Activated T-cell treated with anti-CD3 and anti-CD28 coated beads, Interleukin-2, amount 50 U/mL, for 24 hours (primary cell): ENCODE measurements at regions not wholly inside any gene's neighbourhood (a gene's known extent, or its start where the extent isn't known, plus 50 kb on each side); places are given as distances from the start of the nearest gene placed in this dataset.

Experiments
- DNase-seq: peaks from one replicate; pipeline ENCODE4 v3.0.0-alpha.2; 2020
- H3K27ac Mint-ChIP-seq: 2 replicates; pipeline ENCODE4 v1.8.0; 2020; ENCODE audit warnings: mild to moderate bottlenecking, mixed read lengths
- H3K27me3 Mint-ChIP-seq: 2 replicates; pipeline ENCODE4 v1.8.0; 2020; ENCODE audit warnings: mixed read lengths
- H3K36me3 Mint-ChIP-seq: 2 replicates; pipeline ENCODE4 v1.8.0; 2020; ENCODE audit warnings: low read depth, mixed read lengths
- H3K4me1 Mint-ChIP-seq: 2 replicates; pipeline ENCODE4 v1.8.0; 2020; ENCODE audit warnings: low read depth, mixed read lengths
- H3K4me3 Mint-ChIP-seq: 2 replicates; pipeline ENCODE4 v1.8.0; 2020; ENCODE audit warnings: mild to moderate bottlenecking, moderate library complexity, mixed read lengths
- H3K9me3 Mint-ChIP-seq: 2 replicates; pipeline ENCODE4 v1.8.0; 2020; ENCODE audit warnings: mixed read lengths

DNA sequence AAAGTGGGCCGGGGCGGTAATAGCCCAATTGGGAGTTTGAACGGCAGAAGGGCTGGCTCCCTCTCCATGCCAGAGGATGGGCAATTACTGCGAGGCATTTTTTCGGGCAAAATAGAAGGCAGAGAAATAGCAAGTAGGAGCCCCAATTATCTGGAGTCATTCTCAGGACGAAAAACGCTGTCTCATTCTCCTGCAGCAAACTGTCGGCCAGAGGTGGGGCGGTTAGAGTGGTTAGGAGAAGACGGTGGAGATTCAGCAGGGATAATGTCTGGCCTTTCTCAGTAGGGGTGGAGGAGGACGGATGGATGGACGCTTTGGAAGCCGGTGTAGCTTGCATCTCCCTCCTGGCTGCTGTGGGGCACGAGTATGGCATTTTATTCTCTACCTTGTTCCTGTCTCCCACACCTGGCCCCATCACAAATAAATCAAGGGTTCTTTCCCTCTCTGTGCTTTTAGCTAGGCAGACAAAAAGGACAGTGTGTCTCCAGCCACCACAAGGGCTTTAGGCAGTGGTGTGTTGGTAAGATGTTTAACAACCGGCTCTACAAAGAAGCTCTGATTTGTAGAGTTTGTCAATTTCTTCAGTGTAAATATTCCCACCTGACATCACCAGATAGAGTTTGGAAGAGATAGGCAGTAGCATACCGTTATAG is 140.5 kb upstream of the LHX5 start:
- peaks cover 65% of the 10 kb centered on the region for H3K27me3 Mint-ChIP-seq
- peaks cover 9% of the 10 kb centered on the region for H3K9me3 Mint-ChIP-seq
- DNase-seq = no peak
- H3K4me1 Mint-ChIP-seq = no peaks in the 10 kb centered on the region
- H3K36me3 Mint-ChIP-seq = no peaks in the 10 kb centered on the region
- H3K4me3 Mint-ChIP-seq = no peak overlapping the region
- no peak overlapping the region for H3K27ac Mint-ChIP-seq

DNA sequence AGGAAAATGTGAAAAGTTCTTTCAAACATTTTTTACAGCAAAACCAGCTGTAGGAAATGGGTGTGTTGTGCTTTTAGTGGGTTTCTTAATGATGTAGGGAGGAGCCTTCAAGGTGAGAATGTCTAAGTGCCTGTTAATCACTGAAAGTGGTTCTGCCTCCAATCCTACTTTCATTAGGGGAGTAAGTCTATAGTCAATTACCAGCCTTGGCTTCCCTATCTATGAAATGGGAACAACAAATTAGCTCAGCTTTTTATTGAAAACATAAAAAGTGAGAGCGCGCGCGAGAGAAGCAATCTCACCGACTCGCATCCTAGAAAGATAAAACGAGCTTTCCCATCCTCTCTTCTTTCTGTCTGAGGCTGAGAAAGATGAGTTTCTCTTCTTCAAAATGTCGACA is 140.0 kb upstream of the LHX5 start:
- Mint-ChIP-seq H3K4me1 (no peaks in the 10 kb centered on the region), H3K9me3 (peaks cover 9% of the 10 kb centered on the region), H3K4me3 (no peak overlapping the region), H3K27me3 (peaks cover 67% of the 10 kb centered on the region), H3K27ac (no peak overlapping the region), H3K36me3 (no peaks in the 10 kb centered on the region)
- no peak for DNase-seq

DNA sequence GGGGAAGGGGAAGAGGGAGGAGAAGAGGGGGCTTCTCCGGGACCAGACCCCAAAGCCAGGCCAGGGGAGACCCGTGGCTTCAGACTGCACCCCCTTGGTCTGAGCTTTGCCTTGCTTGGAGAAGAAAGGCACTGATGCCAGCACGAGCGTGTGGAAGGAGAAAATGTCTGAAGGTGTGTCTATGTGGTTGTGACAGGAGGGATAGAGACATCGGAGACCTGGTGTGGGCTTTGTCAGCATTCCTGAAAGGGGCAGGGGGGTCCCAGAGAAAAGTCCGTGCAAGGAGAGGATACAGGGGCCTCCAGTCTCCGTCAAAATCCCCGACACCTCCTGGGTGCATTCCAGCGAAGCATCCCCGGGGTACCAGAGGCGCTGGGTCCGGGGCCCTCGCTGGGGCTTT is 139.0 kb upstream of the LHX5 start:
- H3K4me1 Mint-ChIP-seq = no peaks in the 10 kb centered on the region

DNA sequence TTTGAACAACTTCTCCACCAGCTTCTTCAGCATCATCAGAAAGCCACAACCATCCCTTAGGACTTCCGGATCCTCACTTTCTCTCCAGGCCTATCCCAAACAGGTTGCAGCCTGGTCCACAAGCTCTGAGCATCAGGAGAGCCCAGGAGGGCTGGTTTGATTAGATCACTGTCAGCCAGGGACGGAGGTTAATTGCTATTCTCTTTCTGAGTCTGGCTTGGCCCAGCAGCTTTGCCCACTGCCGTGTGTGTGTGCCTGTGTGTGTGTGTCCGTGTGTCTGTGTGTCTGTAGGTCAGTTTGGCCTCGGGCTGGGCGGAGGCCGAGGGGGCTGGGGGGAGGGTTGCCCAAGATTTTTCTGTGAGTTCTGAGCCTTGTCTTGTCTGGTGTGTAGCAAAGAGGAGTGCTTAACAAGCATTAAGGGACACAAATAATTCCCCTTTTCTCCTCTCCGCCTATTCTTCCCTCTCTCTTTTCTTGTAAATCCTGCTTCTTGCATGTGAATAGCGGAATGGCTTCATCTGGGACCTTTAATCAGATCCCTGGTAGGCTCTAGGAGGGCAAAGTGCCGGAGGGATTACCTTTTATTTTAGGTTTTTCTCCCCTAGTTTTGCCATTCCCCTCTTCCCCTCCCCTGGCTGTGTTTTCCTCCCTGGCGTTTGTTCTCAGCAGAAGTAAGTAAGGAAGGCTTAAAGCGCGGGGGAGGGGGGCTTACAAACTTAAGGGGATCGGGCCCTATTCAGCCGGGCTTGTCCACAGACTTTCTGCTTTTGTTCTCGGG is 138.2 kb upstream of the LHX5 start:
- Mint-ChIP-seq H3K36me3 (no peaks in the 10 kb centered on the region), H3K27ac (no peak overlapping the region), H3K27me3 (peaks cover 68% of the 10 kb centered on the region), H3K9me3 (peaks cover 5% of the 10 kb centered on the region), H3K4me3 (no peak overlapping the region), H3K4me1 (no peaks in the 10 kb centered on the region)
- DNase-seq = no peak

More for the DNA sequence above, 139.0 kb upstream of the LHX5 start:
- Mint-ChIP-seq H3K27ac (no peak overlapping the region), H3K4me3 (no peak overlapping the region), H3K9me3 (peaks cover 9% of the 10 kb centered on the region), H3K36me3 (no peaks in the 10 kb centered on the region), H3K27me3 (peaks cover 73% of the 10 kb centered on the region)
- DNase-seq = no peak

DNA sequence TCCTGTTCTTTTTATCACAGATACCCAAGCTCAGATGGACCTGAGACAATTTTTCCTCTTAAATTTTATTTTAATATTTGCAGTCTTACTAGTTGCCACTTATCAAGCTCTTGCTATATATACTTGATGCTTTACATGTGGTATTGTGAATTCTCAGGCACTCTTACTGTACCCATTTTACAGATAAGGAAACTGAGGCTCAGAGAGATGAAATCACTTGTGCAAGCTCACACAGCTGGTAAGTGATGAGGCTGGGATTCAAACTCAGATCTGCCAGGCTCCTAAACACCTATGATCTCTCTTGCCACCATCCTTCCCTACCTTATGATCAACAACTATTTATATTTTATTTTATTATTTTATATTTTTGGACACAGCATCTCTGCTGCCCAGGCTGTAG is 133.0 kb upstream of the LHX5 start:
- no peaks in the 10 kb centered on the region for H3K36me3 Mint-ChIP-seq
- no peak overlapping the region for H3K27ac Mint-ChIP-seq
- H3K4me1 Mint-ChIP-seq = no peaks in the 10 kb centered on the region
- peaks cover 24% of the 10 kb centered on the region for H3K27me3 Mint-ChIP-seq
- H3K9me3 Mint-ChIP-seq = peaks cover 3% of the 10 kb centered on the region
- no peak overlapping the region for H3K4me3 Mint-ChIP-seq
- no peak for DNase-seq

DNA sequence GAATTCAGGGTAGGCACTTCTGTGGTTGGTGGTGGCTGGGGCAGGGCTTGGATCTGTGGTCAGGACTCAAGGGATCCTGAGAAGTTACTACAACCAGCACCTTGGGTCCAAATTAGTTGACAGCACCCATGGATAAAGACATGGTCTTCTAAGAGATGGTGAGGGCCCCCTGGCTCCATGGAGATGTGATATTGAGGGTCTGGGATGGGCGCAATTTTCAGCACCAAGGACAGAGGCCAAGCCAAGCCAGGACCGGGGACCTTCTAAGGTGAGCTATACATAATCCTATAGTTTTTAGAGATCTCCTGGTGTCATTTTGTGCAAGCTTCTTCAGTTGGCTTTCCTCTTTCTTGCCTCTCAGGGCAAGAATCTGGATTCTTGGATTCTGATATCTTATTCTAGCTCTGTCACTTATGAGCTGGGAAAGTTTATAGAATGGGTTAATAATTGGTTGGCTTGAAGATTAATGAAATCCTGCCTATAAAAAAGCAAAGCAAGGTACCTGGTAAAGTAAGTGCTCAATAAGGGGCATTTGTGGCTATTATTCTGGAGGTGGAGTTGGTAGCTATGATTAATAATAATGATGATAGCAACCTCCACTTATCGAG is 130.1 kb upstream of the LHX5 start:
- Mint-ChIP-seq H3K27ac (no peak overlapping the region), H3K4me3 (no peak overlapping the region), H3K4me1 (no peaks in the 10 kb centered on the region), H3K27me3 (peaks cover 13% of the 10 kb centered on the region), H3K36me3 (no peaks in the 10 kb centered on the region), H3K9me3 (no peaks in the 10 kb centered on the region)
- no peak for DNase-seq

DNA sequence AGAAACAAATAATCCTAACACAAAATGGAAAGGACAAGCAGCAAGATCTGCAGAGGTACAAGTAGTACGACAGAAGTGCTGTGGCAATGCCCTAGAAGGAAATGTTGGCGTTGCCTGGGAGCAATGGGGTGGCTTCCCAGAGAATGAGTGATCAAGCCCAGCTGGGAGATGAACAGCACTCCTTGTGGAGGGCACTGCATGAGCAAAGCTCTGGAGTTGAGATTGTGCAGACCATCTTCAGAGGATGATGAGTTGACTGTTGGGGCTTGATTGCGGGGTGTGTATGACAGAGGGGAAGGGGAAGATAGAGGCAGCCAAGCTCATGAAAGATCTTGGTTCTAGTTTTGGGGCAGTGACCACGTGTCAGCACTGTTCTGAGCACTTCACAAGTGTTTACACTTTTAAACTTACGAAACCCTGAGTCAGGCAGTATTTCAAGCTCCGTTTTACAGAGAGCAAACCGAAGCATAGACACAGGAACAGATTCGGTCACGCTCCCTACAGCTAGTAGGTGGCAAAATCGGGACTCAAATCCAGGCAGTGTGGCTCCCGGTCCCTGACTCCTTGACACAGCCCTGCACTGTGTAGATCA is 127.2 kb upstream of the LHX5 start:
- H3K36me3 Mint-ChIP-seq = no peaks in the 10 kb centered on the region
- peaks cover 16% of the 10 kb centered on the region for H3K27me3 Mint-ChIP-seq
- no peak overlapping the region for H3K27ac Mint-ChIP-seq

DNA sequence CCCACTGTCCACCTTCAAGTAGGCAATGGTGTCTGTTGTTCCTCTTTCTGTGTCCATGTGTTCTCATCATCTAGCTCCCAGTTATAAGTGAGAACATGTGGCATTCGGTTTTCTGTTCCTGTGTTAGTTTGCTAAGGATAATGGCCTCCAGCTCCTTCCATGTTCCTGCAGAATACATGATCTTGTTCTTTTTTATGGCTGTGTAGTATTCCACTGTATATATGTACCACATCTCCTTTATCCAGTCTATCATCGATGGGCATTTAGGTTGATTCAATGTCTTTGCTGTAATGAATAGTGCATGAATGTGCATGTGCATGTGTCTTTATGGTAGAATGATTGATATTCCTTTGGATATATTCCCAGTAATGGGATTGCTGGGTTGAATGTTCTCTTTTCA is 123.3 kb upstream of the LHX5 start:
- H3K4me3 Mint-ChIP-seq = no peak overlapping the region
- peaks cover 8% of the 10 kb centered on the region for H3K4me1 Mint-ChIP-seq
- H3K9me3 Mint-ChIP-seq = peaks cover 6% of the 10 kb centered on the region
- no peak overlapping the region for H3K27ac Mint-ChIP-seq
- DNase-seq = no peak
- no peaks in the 10 kb centered on the region for H3K36me3 Mint-ChIP-seq
- H3K27me3 Mint-ChIP-seq = peaks cover 44% of the 10 kb centered on the region

More for the DNA sequence above, 127.2 kb upstream of the LHX5 start:
- Mint-ChIP-seq H3K9me3 (peaks cover 6% of the 10 kb centered on the region), H3K4me3 (no peak overlapping the region), H3K4me1 (no peaks in the 10 kb centered on the region)
- no peak for DNase-seq

DNA sequence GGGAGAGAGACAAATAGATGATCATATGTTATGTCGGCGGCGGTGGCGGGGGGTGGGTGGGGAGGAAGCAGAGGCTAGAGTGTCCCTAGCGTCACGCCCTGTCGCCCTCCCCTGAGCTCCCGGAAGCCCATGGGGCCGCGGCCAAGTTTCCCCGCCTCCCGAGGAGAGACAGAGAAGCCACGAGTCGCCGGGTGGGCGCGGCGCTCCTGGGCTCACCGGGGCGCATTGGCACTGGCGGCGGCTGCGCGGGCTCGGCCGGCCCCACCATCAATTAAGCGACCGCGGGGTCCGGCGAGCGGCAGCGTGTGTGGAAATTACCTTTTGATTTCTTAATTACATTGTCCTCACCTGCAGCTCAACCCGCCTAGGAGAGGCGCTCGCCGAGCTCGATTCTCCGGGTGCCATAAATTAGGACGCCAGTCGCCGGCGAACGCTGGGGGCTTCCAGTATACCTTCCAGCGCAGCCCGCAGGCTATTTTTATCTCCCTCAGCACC is 119.9 kb upstream of the LHX5 start:
- Mint-ChIP-seq H3K4me1 (peaks cover 8% of the 10 kb centered on the region), H3K36me3 (no peaks in the 10 kb centered on the region), H3K27me3 (peaks cover 70% of the 10 kb centered on the region), H3K27ac (no peak overlapping the region), H3K4me3 (peak overlapping the region; percentile 27), H3K9me3 (peaks cover 6% of the 10 kb centered on the region)
- no peak for DNase-seq

DNA sequence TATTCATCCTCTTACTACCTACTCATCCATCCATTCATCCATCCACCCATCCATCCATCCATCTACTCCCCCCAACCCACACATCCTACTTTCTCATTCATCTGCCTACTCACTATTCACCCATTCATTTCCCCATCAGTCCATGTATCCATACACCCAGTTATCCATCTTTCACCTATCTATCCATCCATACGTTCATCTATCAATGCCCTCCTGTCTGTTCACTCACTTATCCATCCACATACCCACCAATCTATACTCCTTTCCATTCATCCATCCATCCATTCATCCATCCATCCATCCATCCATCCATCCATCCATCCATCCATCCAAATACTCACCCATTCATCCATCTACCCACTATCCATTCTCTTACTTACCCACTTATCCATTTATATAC is 117.8 kb upstream of the LHX5 start:
- Mint-ChIP-seq H3K9me3 (no peaks in the 10 kb centered on the region), H3K27me3 (peaks cover 69% of the 10 kb centered on the region), H3K27ac (no peak overlapping the region), H3K4me3 (no peak overlapping the region), H3K4me1 (peaks cover 8% of the 10 kb centered on the region), H3K36me3 (no peaks in the 10 kb centered on the region)
- DNase-seq = no peak

DNA sequence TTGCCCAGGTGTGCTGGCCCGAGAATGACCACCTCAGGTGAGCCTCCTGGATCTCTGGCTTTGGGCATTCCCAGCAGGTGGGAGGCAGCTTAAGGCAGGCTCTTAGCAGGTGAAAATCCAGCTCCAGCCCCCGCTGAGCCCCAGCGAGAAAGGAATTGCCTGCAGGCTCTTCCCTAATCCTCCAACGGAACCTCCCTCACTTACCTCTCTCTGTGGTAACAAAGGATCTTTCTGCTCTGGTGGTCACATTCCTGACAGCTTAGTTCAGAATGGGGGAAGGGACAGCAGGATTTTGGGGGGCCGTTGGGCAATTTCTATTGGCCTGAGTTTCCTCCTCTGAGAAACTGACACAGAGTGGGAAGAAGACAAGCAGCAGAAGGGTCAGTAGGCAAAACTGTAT is 116.0 kb upstream of the LHX5 start:
- peaks cover 8% of the 10 kb centered on the region for H3K4me1 Mint-ChIP-seq
- no peak overlapping the region for H3K27ac Mint-ChIP-seq
- no peaks in the 10 kb centered on the region for H3K9me3 Mint-ChIP-seq
- DNase-seq = no peak
- peaks cover 61% of the 10 kb centered on the region for H3K27me3 Mint-ChIP-seq
- H3K36me3 Mint-ChIP-seq = no peaks in the 10 kb centered on the region
- H3K4me3 Mint-ChIP-seq = no peak overlapping the region

DNA sequence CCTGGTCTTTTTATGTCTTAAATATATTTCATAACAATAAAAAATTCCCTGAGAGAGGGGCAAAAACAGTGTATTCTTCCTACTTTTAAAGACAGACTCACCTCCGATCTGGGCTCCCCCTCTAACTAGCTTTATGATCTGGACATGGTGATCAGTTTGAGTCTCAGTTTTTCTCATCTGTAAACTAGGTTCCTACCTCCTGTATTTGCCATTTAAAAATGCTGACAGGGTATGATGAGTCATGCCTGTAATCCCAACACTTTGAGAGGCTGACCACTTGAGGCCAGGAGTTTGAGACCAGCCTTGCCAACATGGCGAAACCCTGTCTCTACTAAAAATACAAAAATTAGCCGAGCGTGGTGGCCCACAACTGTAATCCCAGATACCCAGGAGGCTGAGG is 114.8 kb upstream of the LHX5 start:
- Mint-ChIP-seq H3K27me3 (peaks cover 58% of the 10 kb centered on the region), H3K9me3 (no peaks in the 10 kb centered on the region), H3K4me3 (no peak overlapping the region), H3K4me1 (peaks cover 4% of the 10 kb centered on the region), H3K36me3 (no peaks in the 10 kb centered on the region), H3K27ac (no peak overlapping the region)
- DNase-seq = no peak

DNA sequence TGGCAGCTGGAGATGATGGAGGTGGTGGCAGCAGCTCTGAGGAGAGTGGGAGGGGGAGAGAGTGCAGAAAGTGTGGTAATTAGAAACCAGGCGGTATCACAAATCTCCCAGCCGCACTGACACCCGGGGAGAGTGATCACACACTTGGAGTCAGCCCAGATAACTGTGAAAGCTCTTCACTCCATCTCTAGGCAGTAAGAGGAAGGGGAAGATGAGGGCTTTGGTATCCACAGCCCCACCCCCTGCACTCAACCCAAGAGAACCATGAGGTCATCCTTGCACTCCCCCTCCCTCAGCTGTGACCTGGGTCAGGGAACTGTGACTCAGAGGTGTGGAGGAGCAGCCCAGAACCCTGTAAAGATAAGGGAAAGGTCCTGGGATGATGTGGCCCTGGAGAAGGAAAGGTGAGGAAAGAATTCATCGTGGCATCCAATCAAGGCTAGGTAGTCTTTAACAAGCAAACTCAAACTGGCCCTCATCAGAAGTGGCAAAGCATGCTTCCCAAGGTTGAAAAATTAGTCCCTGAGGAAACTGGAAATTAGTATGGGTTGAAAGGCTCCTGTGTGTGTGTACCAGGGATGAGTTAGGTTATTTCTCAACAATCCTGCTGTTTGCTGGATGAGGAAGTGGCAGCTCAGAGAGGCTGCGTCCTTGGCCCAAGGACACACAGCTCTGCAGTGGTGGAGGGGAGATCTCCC is 111.0 kb upstream of the LHX5 start:
- Mint-ChIP-seq H3K4me3 (no peak overlapping the region), H3K9me3 (peaks cover 4% of the 10 kb centered on the region), H3K4me1 (no peaks in the 10 kb centered on the region), H3K27ac (no peak overlapping the region), H3K27me3 (peaks cover 46% of the 10 kb centered on the region), H3K36me3 (no peaks in the 10 kb centered on the region)
- no peak for DNase-seq

DNA sequence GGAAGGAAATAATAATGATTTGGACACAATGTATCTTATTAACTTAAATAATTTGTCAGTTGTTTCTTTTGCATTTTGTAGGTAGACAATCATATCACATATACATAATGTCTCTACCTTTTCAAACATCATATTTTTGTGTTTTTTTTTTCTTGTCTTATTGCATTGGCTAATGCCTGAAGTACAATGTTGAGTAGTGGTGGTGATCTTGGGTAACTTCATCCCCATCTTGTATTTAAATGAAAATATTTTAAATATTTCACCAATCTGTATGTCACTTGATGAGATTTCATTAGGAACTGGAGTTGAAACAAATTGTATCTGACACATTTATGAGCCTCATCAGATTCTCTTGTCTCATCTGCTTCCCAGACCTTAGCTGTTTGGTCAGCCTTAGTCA is 109.7 kb upstream of the LHX5 start:
- Mint-ChIP-seq H3K27ac (no peak overlapping the region), H3K4me1 (no peaks in the 10 kb centered on the region), H3K9me3 (peaks cover 4% of the 10 kb centered on the region), H3K27me3 (peaks cover 48% of the 10 kb centered on the region), H3K36me3 (no peaks in the 10 kb centered on the region), H3K4me3 (no peak overlapping the region)
- DNase-seq = no peak
